ENCODE measurements at regions not wholly inside any gene's neighbourhood (a gene's known extent, or its start where the extent isn't known, plus 50 kb on each side); places are given as distances from the start of the nearest gene placed in this dataset.

- no peak for TF ChIP-seq POLR2A (IDR thresholded peaks at IDR 0.05)
- TF ChIP-seq CTCF (IDR thresholded peaks at IDR 0.05), result no peak
- no peak for TF ChIP-seq EP300 (IDR thresholded peaks at IDR 0.05)
Observed at GRCh38 chr3:78260388-78260787, 1220.5 kb downstream of the ROBO2 start.
